Left renal cortex interstitium (tissue), 4 donors: ENCODE measurements at regions not wholly inside any gene's neighbourhood (a gene's known extent, or its start where the extent isn't known, plus 50 kb on each side); places are given as distances from the start of the nearest gene placed in this dataset.
"Not testable (repeated sequence)": the region's sequence is repeated elsewhere in the genome, so short reads cannot be mapped to it uniquely, and the experiment has no call there.

Source experiments
- DNase-seq, 4 donors: peaks; one replicate each; pipeline ENCODE4 v3.0.0-alpha.2; 2013; ENCODE audit warnings: low read depth in 4 of 4, low spot score in 2 of 4, missing footprints in 1 of 4

GRCh38 chr2:113341191-113341869 is 62.6 kb upstream of the PAX8 start:
- no peak for DNase-seq

GRCh38 chr2:113337809-113338208 is 59.1 kb upstream of the PAX8 start:
- DNase-seq, result no peak

GRCh38 chr2:113336040-113336439 is 57.3 kb upstream of the PAX8 start:
- not testable (repeated sequence) for DNase-seq

GRCh38 chr2:113334147-113334546 is 55.4 kb upstream of the PAX8 start:
- no peak for DNase-seq

- not testable (repeated sequence) for DNase-seq
Observed at GRCh38 chr2:113333735-113334134, 55.0 kb upstream of the PAX8 start.

GRCh38 chr2:113330060-113330767 is 51.5 kb upstream of the PAX8 start:
- DNase-seq, result not testable (repeated sequence)

- DNase-seq, result not testable (repeated sequence)
Observed at GRCh38 chr2:113328973-113329372, 50.3 kb upstream of the PAX8 start.

GRCh38 chr2:113328572-113328971 is 49.9 kb upstream of the PAX8 start:
- DNase-seq, result not testable (repeated sequence)
